Psoas muscle (tissue), 7 donors: ENCODE measurements at regions not wholly inside any gene's neighbourhood (a gene's known extent, or its start where the extent isn't known, plus 50 kb on each side); places are given as distances from the start of the nearest gene placed in this dataset.

ENCODE experiments used
- ATAC-seq, 4 donors: fragments of 200-7000 bp; cut with Tn5 transposase; one replicate each; pipeline ENCODE4 v1.9.1; 2020; ENCODE audit warnings: moderate library complexity in 3 of 4, mild to moderate bottlenecking in 2 of 4
- DNase-seq, 2 donors: peaks; one replicate each; pipeline ENCODE4 v3.0.0-alpha.2; 2020
- H3K27ac ChIP-seq: fragments of 200-600 bp; one replicate; pipeline ENCODE4 v1.8.0; 2022
- H3K27me3 ChIP-seq, 3 donors: fragments of 200-600 bp in 1 of 3; one replicate each; pipeline versions ENCODE4 v1.6.1 to v1.8.0; 2013 to 2022; ENCODE audit warnings: low read length in 2 of 3, mild to moderate bottlenecking in 2 of 3, moderate library complexity in 1 of 3; ENCODE audit not compliant: insufficient read depth in 3 of 3
- H3K36me3 ChIP-seq, 2 donors: fragments of 200-600 bp in 1 of 2; one replicate each; pipeline versions ENCODE4 v1.6.1 to v1.8.0; 2013 to 2022; ENCODE audit warnings: low read depth in 1 of 2, mild to moderate bottlenecking in 1 of 2, moderate library complexity in 1 of 2; ENCODE audit not compliant: insufficient read depth in 1 of 2
- H3K4me1 ChIP-seq: fragments of 200-600 bp; one replicate; pipeline ENCODE4 v1.8.0; 2022
- H3K4me3 ChIP-seq: fragments of 200-600 bp; one replicate; pipeline ENCODE4 v1.8.0; 2022; ENCODE audit warnings: mild to moderate bottlenecking
- H3K9me3 ChIP-seq: fragments of 200-600 bp; one replicate; pipeline ENCODE4 v1.8.0; 2022
- WGBS, 3 donors: extraction: QIAGEN DNeasy Blood & Tissue Kit; methylation state at CpG; one replicate each; pipeline versions ENCODE4 v1.1.6 to v1.1.7; 2013; 5-methylcytosine and 5-hydroxymethylcytosine counted together
- intact Hi-C, 2 donors: fragments of 100-400 bp; cut with DNase I; formaldehyde crosslinking; loops; one replicate each; pipeline versions ENCODE4 v1.11.0 to v1.14.2; 2022
- TF ChIP-seq, protein P1 (sequence below): fragments of 200-600 bp; IDR thresholded peaks from one replicate; pipeline ENCODE4 v1.8.0; 2022; ENCODE audit warnings: antibody characterized with exemption
- donor health status: healthy with polysubstance abuse.
- donor health status: DM: no; HTN: no; CAD: no; lungs with moderate emphysema.
- donor health status: Bipolar disorder and iron deficiency.
- donor health status: healthy.
- donor health status: DM: yes; HTN: yes; CAD: no.
- donor health status: DM: no; HTN: no; CAD: no.
- donor health status: DM: yes; HTN: yes; CAD: no.

GRCh38 chr12:69026336-69026735 is 93.4 kb upstream of the CPM start:
- WGBS, 3 donors, result 91 to 100% (median 98%) methylated on average over 1 of the region's 1 CpG
- Histone ChIP-seq H3K9me3 (no peaks in the 10 kb centered on the region), H3K27ac (no peak overlapping the region), H3K27me3 (no peaks in the 10 kb centered on the region), H3K4me1 (no peaks in the 10 kb centered on the region), H3K36me3 (no peaks in the 10 kb centered on the region), H3K4me3 (no peak overlapping the region)
- ATAC-seq (no peak), DNase-seq (no peak)
- intact Hi-C loops, result no loop called here
- TF ChIP-seq, protein P1, sequence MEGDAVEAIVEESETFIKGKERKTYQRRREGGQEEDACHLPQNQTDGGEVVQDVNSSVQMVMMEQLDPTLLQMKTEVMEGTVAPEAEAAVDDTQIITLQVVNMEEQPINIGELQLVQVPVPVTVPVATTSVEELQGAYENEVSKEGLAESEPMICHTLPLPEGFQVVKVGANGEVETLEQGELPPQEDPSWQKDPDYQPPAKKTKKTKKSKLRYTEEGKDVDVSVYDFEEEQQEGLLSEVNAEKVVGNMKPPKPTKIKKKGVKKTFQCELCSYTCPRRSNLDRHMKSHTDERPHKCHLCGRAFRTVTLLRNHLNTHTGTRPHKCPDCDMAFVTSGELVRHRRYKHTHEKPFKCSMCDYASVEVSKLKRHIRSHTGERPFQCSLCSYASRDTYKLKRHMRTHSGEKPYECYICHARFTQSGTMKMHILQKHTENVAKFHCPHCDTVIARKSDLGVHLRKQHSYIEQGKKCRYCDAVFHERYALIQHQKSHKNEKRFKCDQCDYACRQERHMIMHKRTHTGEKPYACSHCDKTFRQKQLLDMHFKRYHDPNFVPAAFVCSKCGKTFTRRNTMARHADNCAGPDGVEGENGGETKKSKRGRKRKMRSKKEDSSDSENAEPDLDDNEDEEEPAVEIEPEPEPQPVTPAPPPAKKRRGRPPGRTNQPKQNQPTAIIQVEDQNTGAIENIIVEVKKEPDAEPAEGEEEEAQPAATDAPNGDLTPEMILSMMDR, result no peak

GRCh38 chr12:69027411-69027881 is 94.5 kb upstream of the CPM start:
- DNase-seq (no peak), ATAC-seq (no peak)
- Histone ChIP-seq H3K4me1 (no peaks in the 10 kb centered on the region), H3K27me3 (no peaks in the 10 kb centered on the region), H3K9me3 (no peaks in the 10 kb centered on the region), H3K27ac (no peak overlapping the region), H3K4me3 (no peak overlapping the region), H3K36me3 (no peaks in the 10 kb centered on the region)
- WGBS, 3 donors, result 78 to 94% (median 90%) methylated on average over 4 of the region's 4 CpGs
- intact Hi-C loops, result no loop called here
- TF ChIP-seq, protein P1, result no peak

DNA sequence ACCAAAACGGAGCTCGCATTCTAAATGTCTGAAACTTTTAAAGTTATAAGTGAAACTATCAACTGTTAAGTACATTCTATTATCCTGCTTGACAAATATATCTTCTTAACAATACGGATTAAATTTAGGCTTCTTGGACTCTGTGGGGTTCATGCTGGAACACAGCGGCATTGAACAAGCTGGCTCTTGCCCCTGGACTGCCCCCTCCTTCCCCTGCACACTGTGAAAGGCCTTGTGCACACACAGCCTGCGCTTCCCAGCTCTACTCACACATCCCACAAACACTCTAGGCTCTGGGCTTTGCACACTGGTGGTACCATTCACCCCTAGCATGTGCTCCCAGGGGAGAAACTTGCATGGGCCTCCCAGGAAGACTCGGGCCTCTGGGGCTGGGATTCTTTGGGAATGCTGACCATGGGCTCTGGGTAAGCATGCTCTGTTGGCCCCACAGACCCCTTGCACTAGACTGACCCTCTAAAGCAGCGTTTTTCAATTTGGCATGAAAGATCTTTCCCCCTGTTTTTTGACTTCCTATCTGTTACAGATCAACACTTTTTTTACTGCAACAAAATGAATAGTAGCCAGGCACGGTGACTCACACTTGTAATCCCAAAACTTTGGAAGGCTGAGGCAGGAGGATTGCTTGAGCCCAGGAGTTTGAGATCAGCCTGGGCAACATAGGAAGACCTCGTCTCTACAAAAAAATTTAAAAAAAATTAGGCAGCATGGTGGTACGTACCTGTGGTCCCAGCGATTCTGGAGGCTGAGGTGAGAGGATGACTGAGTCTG is 96.2 kb upstream of the CPM start:
- ATAC-seq (no peak), DNase-seq (no peak)
- 78 to 82% (median 79%) methylated on average over 11 of the region's 11 CpGs for WGBS, 3 donors
- Histone ChIP-seq H3K36me3 (no peaks in the 10 kb centered on the region), H3K4me1 (no peaks in the 10 kb centered on the region), H3K9me3 (no peaks in the 10 kb centered on the region), H3K4me3 (no peak overlapping the region), H3K27ac (no peak overlapping the region), H3K27me3 (no peaks in the 10 kb centered on the region)
- TF ChIP-seq, protein P1, result no peak
- intact Hi-C loops, result no loop called here

DNA sequence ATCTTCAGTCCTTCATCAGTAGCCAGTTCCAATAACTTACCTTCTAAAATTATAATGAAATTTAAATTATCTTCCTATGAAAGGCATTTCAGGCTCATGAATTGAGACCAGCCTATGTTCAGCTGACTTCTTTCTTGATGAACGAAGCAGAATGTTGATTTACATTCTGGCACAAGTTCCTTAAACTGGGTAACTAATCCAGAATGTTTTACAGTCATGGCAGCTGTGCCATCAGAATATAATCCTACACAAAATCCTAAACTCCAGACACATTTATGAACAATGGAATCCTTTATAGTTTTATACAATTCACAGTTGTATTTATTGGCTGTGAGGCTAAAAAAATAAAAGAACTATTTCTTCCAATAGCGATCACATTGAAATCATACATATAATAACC is 97.3 kb upstream of the CPM start:
- no peak for DNase-seq
- Histone ChIP-seq H3K27me3 (no peaks in the 10 kb centered on the region), H3K4me3 (no peak overlapping the region), H3K9me3 (no peaks in the 10 kb centered on the region), H3K4me1 (no peaks in the 10 kb centered on the region), H3K27ac (no peak overlapping the region), H3K36me3 (no peaks in the 10 kb centered on the region)
- intact Hi-C loops, result no loop called here
- TF ChIP-seq, protein P1, result no peak
- no peak for ATAC-seq
- whole genome bisulfite sequencing, 3 donors, result 46 to 49% (median 46%) methylated on average over 2 of the region's 2 CpGs

GRCh38 chr12:69036533-69036932 is 103.6 kb upstream of the CPM start:
- Histone ChIP-seq H3K36me3 (no peaks in the 10 kb centered on the region), H3K9me3 (no peaks in the 10 kb centered on the region), H3K4me1 (no peaks in the 10 kb centered on the region), H3K4me3 (no peak overlapping the region), H3K27ac (no peak overlapping the region), H3K27me3 (no peaks in the 10 kb centered on the region)
- TF ChIP-seq, protein P1, result no peak
- no peak for DNase-seq
- intact Hi-C loops, result no loop called here
- WGBS, 3 donors, result 79 to 82% (median 81%) methylated on average over 7 of the region's 7 CpGs
- no peak for ATAC-seq
